NCI-H1417 (cell line): ENCODE measurements at regions not wholly inside any gene's neighbourhood (a gene's known extent, or its start where the extent isn't known, plus 50 kb on each side); places are given as distances from the start of the nearest gene placed in this dataset.

ENCODE experiments used
- DNase-seq, 3 experiments: peaks; one replicate each; lab custom pipeline; 2025; lab: John Stamatoyannopoulos, UW

GRCh38 chr13:59534806-59535205 lies 628.9 kb downstream of the DIAPH3 start:
- DNase-seq = no peak

- no peak for DNase-seq
Observed at GRCh38 chr13:59537500-59537899, 626.2 kb downstream of the DIAPH3 start.

- no peak for DNase-seq
Observed at GRCh38 chr13:59538512-59538911, 625.2 kb downstream of the DIAPH3 start.

- peak in 1 of 3 experiments; percentile 62 for DNase-seq
Observed at GRCh38 chr13:59542303-59542702, 621.4 kb downstream of the DIAPH3 start.

GRCh38 chr13:59543418-59543817 lies 620.3 kb downstream of the DIAPH3 start:
- DNase-seq = no peak

- peak in 1 of 3 experiments; percentile 24 for DNase-seq
Observed at GRCh38 chr13:59545007-59545406, 618.7 kb downstream of the DIAPH3 start.

- no peak for DNase-seq
Observed at GRCh38 chr13:59546178-59546577, 617.5 kb downstream of the DIAPH3 start.

GRCh38 chr13:59547950-59548349 lies 615.8 kb downstream of the DIAPH3 start:
- no peak for DNase-seq

- no peak for DNase-seq
Observed at GRCh38 chr13:59562924-59563323, 600.8 kb downstream of the DIAPH3 start.

- peak in 1 of 3 experiments; percentile 76 for DNase-seq
Observed at GRCh38 chr13:59566561-59566960, 597.2 kb downstream of the DIAPH3 start.

- no peak for DNase-seq
Observed at GRCh38 chr13:59568306-59568705, 595.4 kb downstream of the DIAPH3 start.

GRCh38 chr13:59570204-59570603 lies 593.5 kb downstream of the DIAPH3 start:
- no peak for DNase-seq

- DNase-seq = no peak
Observed at GRCh38 chr13:59584101-59584500, 579.6 kb downstream of the DIAPH3 start.

GRCh38 chr13:59584761-59585670 lies 578.7 kb downstream of the DIAPH3 start:
- DNase-seq = no peak

GRCh38 chr13:59587030-59587429 lies 576.7 kb downstream of the DIAPH3 start:
- DNase-seq = peak in 1 of 3 experiments; percentile 32

- no peak for DNase-seq
Observed at GRCh38 chr13:59587971-59588716, 575.6 kb downstream of the DIAPH3 start.

- DNase-seq = no peak
Observed at GRCh38 chr13:59588717-59589067, 575.0 kb downstream of the DIAPH3 start.

- DNase-seq = no peak
Observed at GRCh38 chr13:59601993-59602392, 561.7 kb downstream of the DIAPH3 start.

- DNase-seq = no peak
Observed at GRCh38 chr13:59603646-59604045, 560.1 kb downstream of the DIAPH3 start.

- DNase-seq = no peak
Observed at GRCh38 chr13:59607172-59607571, 556.6 kb downstream of the DIAPH3 start.

- no peak for DNase-seq
Observed at GRCh38 chr13:59607780-59608233, 555.9 kb downstream of the DIAPH3 start.

- no peak for DNase-seq
Observed at GRCh38 chr13:59609421-59609820, 554.3 kb downstream of the DIAPH3 start.
